GM19395 (cell line): ENCODE measurements at regions not wholly inside any gene's neighbourhood (a gene's known extent, or its start where the extent isn't known, plus 50 kb on each side); places are given as distances from the start of the nearest gene placed in this dataset.

Source experiments
- ATAC-seq: cut with Tn5 transposase; IDR thresholded peaks from one replicate; pipeline ENCODE4 v1.9.1; 2021; ENCODE audit warnings: mild to moderate bottlenecking, moderate library complexity; ENCODE audit not compliant: unreplicated experiment

DNA sequence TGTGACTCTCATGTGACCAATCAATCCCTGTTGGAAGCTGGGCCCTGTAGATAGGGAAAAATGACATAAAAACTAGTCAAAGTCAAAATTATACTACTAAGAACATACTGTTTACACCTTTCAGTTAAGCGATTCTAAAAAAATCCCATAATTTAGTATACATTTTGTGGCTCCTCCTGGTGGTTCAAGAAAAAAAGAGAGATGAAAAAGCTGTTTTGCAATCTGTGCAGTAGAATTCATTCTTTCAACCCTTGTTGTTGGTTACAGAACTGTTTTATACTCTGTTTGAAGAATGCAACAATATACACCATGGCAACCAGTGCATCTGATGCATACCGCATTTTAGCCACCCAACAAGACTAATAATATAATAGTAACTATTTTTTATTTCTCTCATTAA lies 66.8 kb upstream of the ANK2 start:
- ATAC-seq, result no peak

DNA sequence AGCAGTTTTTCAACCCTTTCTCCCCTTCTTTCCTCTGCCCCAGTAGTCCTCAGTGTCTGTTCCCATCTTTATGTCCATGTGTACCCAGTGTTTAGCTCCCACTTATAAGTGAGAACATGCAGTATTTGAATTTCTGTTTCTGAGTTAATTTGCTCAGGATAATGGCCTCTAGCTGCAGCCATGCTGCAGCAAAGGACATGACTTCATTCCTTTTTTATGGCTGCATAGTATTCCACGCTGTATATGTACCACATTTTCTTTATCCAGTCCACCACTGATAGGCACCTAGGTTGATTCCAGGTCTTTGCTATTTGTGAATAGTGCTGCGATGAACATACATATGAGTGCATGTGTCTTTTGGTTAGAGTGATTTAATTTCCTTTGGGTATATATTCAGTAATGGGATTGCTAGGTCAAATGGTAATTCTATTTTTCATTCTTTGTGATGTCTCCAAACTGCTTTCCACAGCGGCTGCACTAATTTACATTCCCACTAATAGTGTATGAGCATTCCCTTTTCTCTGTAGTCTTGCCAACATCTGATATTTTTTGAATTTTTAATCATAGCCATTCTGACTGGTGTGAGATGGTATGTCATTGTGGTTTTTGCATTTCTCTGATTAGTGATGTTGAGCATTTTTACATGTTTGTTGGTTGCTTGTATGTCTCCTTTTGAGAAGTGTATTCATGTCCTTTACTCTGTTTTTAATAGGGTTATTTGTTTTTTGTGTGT lies 54.6 kb upstream of the ANK2 start:
- ATAC-seq, result no peak
